HCT116 (cell line): ENCODE measurements at regions not wholly inside any gene's neighbourhood (a gene's known extent, or its start where the extent isn't known, plus 50 kb on each side); places are given as distances from the start of the nearest gene placed in this dataset.

Experiments used
- ATAC-seq: fragments of 200-7000 bp; cut with Tn5 transposase; 2 replicates; pipeline ENCODE4 v1.9.1; 2020; ENCODE audit warnings: mild to moderate bottlenecking, moderate library complexity
- BruUV-seq: library from RNA; stranded (reverse); fragments of 400-500 nt; replicated peaks from 2 replicates; lab custom pipeline; 2021; lab: Mats Ljungman, UMichigan
- CTCF ChIA-PET: fragments of 300-600 bp; sonication (Branson Sonifier 250); formaldehyde crosslinking; loops from one replicate; lab custom pipeline; 2021; ENCODE audit warnings: antibody characterized with exemption; lab: Charles Lee
- POLR2A ChIA-PET: fragments of 300-600, 350-600 bp; sonication (Branson Sonifier 250); formaldehyde crosslinking; loops from one replicate; lab custom pipeline; 2021; ENCODE audit warnings: antibody characterized with exemption; lab: Charles Lee
- RAD21 ChIA-PET, 2 experiments: fragments of 300-600 bp; sonication (Branson Sonifier 250); formaldehyde crosslinking; loops; one replicate each; lab custom pipeline; 2023; ENCODE audit warnings: low total read pairs in 2 of 2; ENCODE audit not compliant: uncharacterized antibody in 2 of 2, unreplicated experiment in 2 of 2, low non-redundant PET in 1 of 2; lab: Charles Lee
- DNase-seq: peaks from one replicate; pipeline ENCODE4 v3.0.0-alpha.2; 2010; ENCODE audit warnings: low read depth, low spot score
- H2AFZ ChIP-seq: fragments of 200-600 bp; shearing (Covaris generic), sonication (generic); 2 replicates; pipeline ENCODE4 v1.6.1; 2017; ENCODE audit warnings: low read depth, mixed run types, mixed read lengths, antibody characterized with exemption, low read length; ENCODE audit not compliant: poor library complexity, severe bottlenecking
- H3K27ac ChIP-seq: 2 replicates; pipeline ENCODE4 v1.5.1; 2012; ENCODE audit warnings: low read depth, low read length
- H3K27me3 ChIP-seq: fragments of 200-600 bp; sonication (generic); 2 replicates; pipeline ENCODE4 v1.6.1; 2016; ENCODE audit warnings: mixed run types, low read length, mixed read lengths; ENCODE audit not compliant: insufficient read depth
- H3K36me3 ChIP-seq, 2 experiments: fragments of 200-500 bp in 1 of 2; fragments of 200-600 bp in 1 of 2; sonication (Bioruptor generic) in 1 of 2; sonication (generic) in 1 of 2; 2 replicates each; pipeline versions ENCODE4 v1.5.1 to v1.6.1; 2014 to 2016; ENCODE audit warnings: low read length in 2 of 2, inconsistent platforms in 1 of 2, mixed read lengths in 1 of 2, mixed run types in 1 of 2; ENCODE audit not compliant: insufficient read depth in 2 of 2, control insufficient read depth in 1 of 2
- H3K4me1 ChIP-seq, 2 experiments: fragments of 200-600 bp in 1 of 2; sonication (generic) in 1 of 2; 2 replicates each; pipeline versions ENCODE4 v1.5.1 to v1.6.1; 2012 to 2017; ENCODE audit warnings: low read length in 2 of 2, inconsistent platforms in 1 of 2, mild to moderate bottlenecking in 1 of 2, mixed read lengths in 1 of 2, mixed run types in 1 of 2, moderate library complexity in 1 of 2; ENCODE audit not compliant: insufficient read depth in 2 of 2, control insufficient read depth in 1 of 2
- H3K4me2 ChIP-seq: fragments of 200-600 bp; sonication (generic); 2 replicates; pipeline ENCODE4 v1.6.1; 2017; ENCODE audit warnings: mixed run types, low read length, mixed read lengths
- H3K4me3 ChIP-seq, 2 experiments: fragments of 200-600 bp in 1 of 2; sonication (generic) in 1 of 2; replicated peaks in 1 of 2; 2 replicates each; pipeline ENCODE4 v1.5.1; 2011 to 2016; ENCODE audit warnings: low read length in 2 of 2, control low read depth in 1 of 2, low read depth in 1 of 2, mild to moderate bottlenecking in 1 of 2, mixed read lengths in 1 of 2, mixed run types in 1 of 2
- H3K79me2 ChIP-seq: fragments of 200-600 bp; sonication (generic); 2 replicates; pipeline ENCODE4 v1.6.1; 2017; ENCODE audit warnings: mild to moderate bottlenecking, mixed run types, low read length, moderate library complexity, mixed read lengths; ENCODE audit not compliant: insufficient read depth
- H3K9ac ChIP-seq: fragments of 200-600 bp; sonication (generic); 2 replicates; pipeline ENCODE4 v1.6.1; 2016; ENCODE audit warnings: low read length, mixed read lengths
- H3K9me2 ChIP-seq: fragments of 200-600 bp; sonication (generic), shearing (Covaris generic); 2 replicates; pipeline ENCODE4 v1.6.1; 2017; ENCODE audit warnings: mixed run types, mild to moderate bottlenecking, moderate library complexity; ENCODE audit not compliant: insufficient read depth
- H3K9me3 ChIP-seq, 2 experiments: fragments of 200-500 bp in 1 of 2; fragments of 200-600 bp in 1 of 2; sonication (Bioruptor generic) in 1 of 2; sonication (generic) in 1 of 2; 2 replicates each; pipeline ENCODE4 v1.6.1; 2014 to 2017; ENCODE audit warnings: low read length in 2 of 2, mixed read lengths in 2 of 2, inconsistent platforms in 1 of 2, low read depth in 1 of 2, mild to moderate bottlenecking in 1 of 2, mixed run types in 1 of 2, moderate library complexity in 1 of 2; ENCODE audit not compliant: control insufficient read depth in 1 of 2, insufficient read depth in 1 of 2
- H4K20me1 ChIP-seq: fragments of 200-600 bp; sonication (generic), shearing (Covaris generic); 2 replicates; pipeline ENCODE4 v1.6.1; 2017; ENCODE audit warnings: mixed run types, mild to moderate bottlenecking, moderate library complexity; ENCODE audit not compliant: insufficient read depth
- CBX3 ChIP-seq: IDR thresholded peaks from 2 replicates; pipeline ENCODE4 v1.6.1; 2012; ENCODE audit warnings: low read depth
- CEBPB ChIP-seq: IDR thresholded peaks from 2 replicates; pipeline ENCODE4 v1.6.1; 2012; ENCODE audit warnings: low read depth
- EGR1 ChIP-seq: IDR thresholded peaks from 2 replicates; pipeline ENCODE4 v1.6.1; 2012; ENCODE audit warnings: low read depth
- ELF1 ChIP-seq: IDR thresholded peaks from 2 replicates; pipeline ENCODE4 v1.6.1; 2012; ENCODE audit warnings: low read depth, borderline replicate concordance
- EZH2 ChIP-seq: fragments of 200-600 bp; sonication (generic); IDR thresholded peaks from 2 replicates; pipeline ENCODE4 v1.6.1; 2017; ENCODE audit warnings: antibody characterized with exemption, mixed run types
- FOSL1 ChIP-seq: IDR thresholded peaks from 2 replicates; pipeline ENCODE4 v1.6.1; 2012; ENCODE audit warnings: low read depth
- JUND ChIP-seq: IDR thresholded peaks from 2 replicates; pipeline ENCODE4 v1.6.1; 2012
- POLR2A ChIP-seq: IDR thresholded peaks from 2 replicates; pipeline ENCODE4 v1.7.0; 2011; ENCODE audit warnings: borderline replicate concordance; ENCODE audit not compliant: insufficient read depth, insufficient read length; ENCODE audit errors: extremely low read depth
- RAD21 ChIP-seq: IDR thresholded peaks from 2 replicates; pipeline ENCODE4 v1.6.1; 2012; ENCODE audit warnings: low read depth, mild to moderate bottlenecking
- SIN3A ChIP-seq: IDR thresholded peaks from 2 replicates; pipeline ENCODE4 v1.6.1; 2012; ENCODE audit warnings: low read depth
- SRF ChIP-seq: IDR thresholded peaks from 2 replicates; pipeline ENCODE4 v1.6.1; 2012; ENCODE audit warnings: low read depth
- TCF7L2 ChIP-seq: IDR thresholded peaks from 2 replicates; pipeline ENCODE4 v1.7.0; 2011; ENCODE audit warnings: borderline replicate concordance, inconsistent platforms; ENCODE audit not compliant: insufficient read depth, insufficient read length; ENCODE audit errors: extremely low read depth
- YY1 ChIP-seq: IDR thresholded peaks from 2 replicates; pipeline ENCODE4 v1.6.1; 2011; ENCODE audit warnings: low read length, low read depth, moderate library complexity, mild to moderate bottlenecking; ENCODE audit not compliant: insufficient replicate concordance; ENCODE audit errors: extremely low read depth
- ZFX ChIP-seq: fragments of 450-650 bp; IDR thresholded peaks from 2 replicates; pipeline ENCODE4 v1.6.1; 2017
- intact Hi-C: fragments of 100-400 bp; cut with micrococcal nuclease; formaldehyde crosslinking; loops from 2 replicates; pipeline ENCODE4 v1.10.0; 2022
- TF ChIP-seq, protein P1 (sequence below): IDR thresholded peaks from 2 replicates; pipeline ENCODE4 v1.6.1; 2012
- TF ChIP-seq, protein P2 (sequence below): IDR thresholded peaks from 2 replicates; pipeline ENCODE4 v1.6.1; 2012
- TF ChIP-seq, protein P3 (sequence below), 3 experiments: fragments of 200-600 bp in 1 of 3; sonication (generic) in 1 of 3; IDR thresholded peaks in 2 of 3; conservative IDR thresholded peaks in 1 of 3; 2 replicates each; pipeline ENCODE4 v1.5.1; 2012 to 2017; ENCODE audit warnings: low read depth in 2 of 3, low read length in 2 of 3, antibody characterized with exemption in 1 of 3, borderline replicate concordance in 1 of 3, control low read depth in 1 of 3, mild to moderate bottlenecking in 1 of 3, mixed read lengths in 1 of 3, mixed run types in 1 of 3, moderate library complexity in 1 of 3; ENCODE audit not compliant: insufficient read depth in 1 of 3

DNA sequence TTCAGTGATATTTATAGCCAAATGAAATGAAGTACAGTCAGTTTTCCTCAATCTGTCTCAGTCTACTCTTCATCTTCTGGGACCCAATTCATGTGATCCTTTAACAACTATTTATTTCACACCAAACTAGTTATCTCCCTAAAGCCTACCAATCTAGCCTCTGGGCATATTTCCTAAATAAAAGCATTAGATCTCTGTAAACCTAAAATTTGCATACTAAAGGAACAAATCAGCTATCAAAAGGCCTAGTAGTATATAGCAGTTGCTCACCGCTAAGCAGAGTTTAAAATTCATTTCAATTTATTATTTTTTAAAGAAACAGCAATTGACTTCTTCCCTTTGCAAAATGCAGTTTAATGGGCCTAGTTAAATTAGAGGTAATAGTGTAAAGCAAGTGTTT lies 280.2 kb downstream of the ZEB2 start:
- Histone ChIP-seq H3K36me3 (no peaks in the 10 kb centered on the region), H3K27me3 (no peaks in the 10 kb centered on the region), H3K4me3 (no peak overlapping the region), H4K20me1 (no peaks in the 10 kb centered on the region), H3K9ac (no peak overlapping the region), H3K79me2 (no peaks in the 10 kb centered on the region), H3K27ac (no peak overlapping the region)
- CTCF ChIA-PET = no interaction called here
- no peak for DNase-seq
- TF ChIP-seq, protein P1, sequence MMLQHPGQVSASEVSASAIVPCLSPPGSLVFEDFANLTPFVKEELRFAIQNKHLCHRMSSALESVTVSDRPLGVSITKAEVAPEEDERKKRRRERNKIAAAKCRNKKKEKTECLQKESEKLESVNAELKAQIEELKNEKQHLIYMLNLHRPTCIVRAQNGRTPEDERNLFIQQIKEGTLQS = no peak
- no peak for TF ChIP-seq YY1
- no peak for TF ChIP-seq CEBPB
- TF ChIP-seq ZFX = no peak
- no peak for TF ChIP-seq FOSL1
- no peak for TF ChIP-seq SIN3A
- no peak for TF ChIP-seq RAD21
- TF ChIP-seq JUND = no peak
- TF ChIP-seq, protein P2, sequence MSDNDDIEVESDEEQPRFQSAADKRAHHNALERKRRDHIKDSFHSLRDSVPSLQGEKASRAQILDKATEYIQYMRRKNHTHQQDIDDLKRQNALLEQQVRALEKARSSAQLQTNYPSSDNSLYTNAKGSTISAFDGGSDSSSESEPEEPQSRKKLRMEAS = no peak
- TF ChIP-seq CBX3 = no peak
- TF ChIP-seq TCF7L2 = no peak
- TF ChIP-seq ELF1 = no peak
- no peak for TF ChIP-seq EZH2
- TF ChIP-seq SRF = no peak
- no peak for TF ChIP-seq EGR1
- TF ChIP-seq, protein P3, sequence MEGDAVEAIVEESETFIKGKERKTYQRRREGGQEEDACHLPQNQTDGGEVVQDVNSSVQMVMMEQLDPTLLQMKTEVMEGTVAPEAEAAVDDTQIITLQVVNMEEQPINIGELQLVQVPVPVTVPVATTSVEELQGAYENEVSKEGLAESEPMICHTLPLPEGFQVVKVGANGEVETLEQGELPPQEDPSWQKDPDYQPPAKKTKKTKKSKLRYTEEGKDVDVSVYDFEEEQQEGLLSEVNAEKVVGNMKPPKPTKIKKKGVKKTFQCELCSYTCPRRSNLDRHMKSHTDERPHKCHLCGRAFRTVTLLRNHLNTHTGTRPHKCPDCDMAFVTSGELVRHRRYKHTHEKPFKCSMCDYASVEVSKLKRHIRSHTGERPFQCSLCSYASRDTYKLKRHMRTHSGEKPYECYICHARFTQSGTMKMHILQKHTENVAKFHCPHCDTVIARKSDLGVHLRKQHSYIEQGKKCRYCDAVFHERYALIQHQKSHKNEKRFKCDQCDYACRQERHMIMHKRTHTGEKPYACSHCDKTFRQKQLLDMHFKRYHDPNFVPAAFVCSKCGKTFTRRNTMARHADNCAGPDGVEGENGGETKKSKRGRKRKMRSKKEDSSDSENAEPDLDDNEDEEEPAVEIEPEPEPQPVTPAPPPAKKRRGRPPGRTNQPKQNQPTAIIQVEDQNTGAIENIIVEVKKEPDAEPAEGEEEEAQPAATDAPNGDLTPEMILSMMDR (IDR thresholded peaks at IDR 0.05 in 2 of 3, conservative IDR thresholded peaks at IDR 0.05 in 1 of 3; ENCODE audit: borderline replicate concordance in 1 of 3, insufficient read depth in 1 of 3, low read depth in 2 of 3, low read length in 2 of 3) = no peak
- no peak for TF ChIP-seq POLR2A
- TF ChIP-seq, all 23 proteins: peak for 0
- H3K9me2 ChIP-seq = no peaks in the 10 kb centered on the region
- intact Hi-C loops = no loop called here
- no peak for ATAC-seq
- H3K9me3 ChIP-seq = no peaks in the 10 kb centered on the region
- POLR2A ChIA-PET = no interaction called here
- no peak overlapping the region for H3K4me2 ChIP-seq
- BruUV-seq = no TSS peak
- H3K4me1 ChIP-seq = no peaks in the 10 kb centered on the region
- no peak overlapping the region for H2AFZ ChIP-seq
- RAD21 ChIA-PET = no interaction called here
